ENCODE measurements at regions not wholly inside any gene's neighbourhood (a gene's known extent, or its start where the extent isn't known, plus 50 kb on each side); places are given as distances from the start of the nearest gene placed in this dataset.

GRCh38 chr2:121906170-121906569 is 150.7 kb downstream of the TSN start:
- no peaks in the 10 kb centered on the region for H3K9me3 ChIP-seq (replicated peaks; ENCODE audit: control insufficient read depth, insufficient read depth, low read depth, low read length)
- H3K4me1 ChIP-seq (replicated peaks in 1 of 2; ENCODE audit: control insufficient read depth in 2 of 2, insufficient read depth in 2 of 2, low read length in 2 of 2) = peaks cover 0 to 10% of the 10 kb centered on the region in 2 experiments; a peak in 1 of 5 replicates
- no peak overlapping the region for H3K9ac ChIP-seq (ENCODE audit: insufficient read depth in 1 of 2, low read depth in 2 of 2, low read length in 2 of 2)
- no peak for ATAC-seq
- no peak overlapping the region for H3K27ac ChIP-seq (ENCODE audit: extremely low read depth, low read depth, low read length)
- H3K79me2 ChIP-seq (ENCODE audit: control insufficient read depth, insufficient read depth, low read length) = no peaks in the 10 kb centered on the region
- H4K20me1 ChIP-seq (replicated peaks; ENCODE audit: control insufficient read depth, insufficient read depth, low read length) = 0 out of 2 replicates have a peak, but pooled peaks cover 3% of the 10 kb centered on the region
- peaks cover 8 to 28% of the 10 kb centered on the region in 2 experiments; a peak in 4 of 5 replicates for H3K27me3 ChIP-seq (ENCODE audit: control insufficient read depth in 2 of 2, insufficient read depth in 2 of 2, low read length in 2 of 2)
- no peak for DNase-seq (ENCODE audit: extremely low read depth in 1 of 4, low spot score in 3 of 4)
- intact Hi-C loops (cut with micrococcal nuclease) = no loop called here
- WGBS (ENCODE audit: insufficient coverage, low coverage, missing lambda C conversion rate) = 0% methylated on average over 2 of the region's 11 CpGs
- CTCF ChIA-PET (ENCODE audit: low intra/inter-chr PET ratio) = no interaction called here
- TF ChIP-seq FOXP1 (CRISPR knock-in tag; IDR thresholded peaks at IDR 0.05) (no peak), VEZF1 (CRISPR knock-in tag; IDR thresholded peaks at IDR 0.05) (peak; percentile 32; the same call in 1 of the 2 replicates)
- POLR2A ChIA-PET = interaction anchor here (0.8 kb wide), 1 partner anchor 8 kb away, joined by 3 read pairs; no protein-coding TSS in a partner anchor
- FAIRE-seq = no peak
- H3K36me3 ChIP-seq (ENCODE audit: control insufficient read depth, insufficient read depth, low read length) = no peaks in the 10 kb centered on the region
- H3K9me1 ChIP-seq (ENCODE audit: control insufficient read depth, insufficient read depth, low read length) = no peaks in the 10 kb centered on the region
- H3K4me3 ChIP-seq = no peak overlapping the region
- no peak overlapping the region for H3K4me2 ChIP-seq (ENCODE audit: insufficient read depth, low read length)
- BruUV-seq (replicated peaks) = no TSS peak
- no peak overlapping the region for H2AFZ ChIP-seq (ENCODE audit: low read depth, low read length)
- in situ Hi-C loops (cut with MboI) = no loop called here

GRCh38 chr2:121907928-121908327 is 152.5 kb downstream of the TSN start:
- ATAC-seq = no peak
- Histone ChIP-seq H3K4me2 (ENCODE audit: insufficient read depth, low read length) (no peak overlapping the region), H3K9me3 (replicated peaks; ENCODE audit: control insufficient read depth, insufficient read depth, low read depth, low read length) (no peaks in the 10 kb centered on the region), H3K79me2 (ENCODE audit: control insufficient read depth, insufficient read depth, low read length) (no peaks in the 10 kb centered on the region), H3K27ac (ENCODE audit: extremely low read depth, low read depth, low read length) (no peak overlapping the region), H3K27me3 (ENCODE audit: control insufficient read depth in 2 of 2, insufficient read depth in 2 of 2, low read length in 2 of 2) (peaks cover 10 to 22% of the 10 kb centered on the region in 2 experiments; a peak in 4 of 5 replicates), H3K4me3 (no peak overlapping the region), H2AFZ (ENCODE audit: low read depth, low read length) (no peak overlapping the region), H4K20me1 (replicated peaks; ENCODE audit: control insufficient read depth, insufficient read depth, low read length) (0 out of 2 replicates have a peak, but pooled peaks cover 3% of the 10 kb centered on the region), H3K9ac (ENCODE audit: insufficient read depth in 1 of 2, low read depth in 2 of 2, low read length in 2 of 2) (no peak overlapping the region), H3K9me1 (ENCODE audit: control insufficient read depth, insufficient read depth, low read length) (no peaks in the 10 kb centered on the region), H3K4me1 (replicated peaks in 1 of 2; ENCODE audit: control insufficient read depth in 2 of 2, insufficient read depth in 2 of 2, low read length in 2 of 2) (0 out of 5 replicates have a peak, but pooled peaks cover 0 to 2% of the 10 kb centered on the region in 2 experiments), H3K36me3 (ENCODE audit: control insufficient read depth, insufficient read depth, low read length) (no peaks in the 10 kb centered on the region)
- ChIA-PET CTCF (ENCODE audit: low intra/inter-chr PET ratio) (no interaction called here), POLR2A (interaction anchor here (0.6 kb wide), 1 partner anchor 18 kb away, joined by 3 read pairs; no protein-coding TSS in a partner anchor)
- in situ Hi-C loops (cut with MboI) (no loop called here), intact Hi-C loops (cut with micrococcal nuclease) (no loop called here)
- FAIRE-seq = no peak
- no peak for DNase-seq (ENCODE audit: extremely low read depth in 1 of 4, low spot score in 3 of 4)
- 4% methylated on average over 8 of the region's 10 CpGs for WGBS (ENCODE audit: insufficient coverage, low coverage, missing lambda C conversion rate)
- BruUV-seq (replicated peaks) = no TSS peak
- TF ChIP-seq ZNF280B (CRISPR knock-in tag; IDR thresholded peaks at IDR 0.05) (no peak), NONO (IDR thresholded peaks at IDR 0.05; ENCODE audit: low read depth in 2 of 2, low read length in 1 of 2) (no peak)
